DND-41 (cell line): ENCODE measurements at regions not wholly inside any gene's neighbourhood (a gene's known extent, or its start where the extent isn't known, plus 50 kb on each side); places are given as distances from the start of the nearest gene placed in this dataset.

Source experiments
- CTCF ChIP-seq: IDR thresholded peaks from 2 replicates; pipeline ENCODE4 v1.5.1; 2012; ENCODE audit warnings: borderline replicate concordance, low read length, moderate library complexity, mild to moderate bottlenecking; ENCODE audit not compliant: poor library complexity, severe bottlenecking; ENCODE audit errors: extremely low read depth
- EZH2 ChIP-seq: IDR thresholded peaks from 3 replicates; pipeline ENCODE4 v1.6.1; 2012; ENCODE audit warnings: borderline replicate concordance, low read depth, mild to moderate bottlenecking, moderate library complexity, low read length, inconsistent platforms; ENCODE audit not compliant: severe bottlenecking

DNA sequence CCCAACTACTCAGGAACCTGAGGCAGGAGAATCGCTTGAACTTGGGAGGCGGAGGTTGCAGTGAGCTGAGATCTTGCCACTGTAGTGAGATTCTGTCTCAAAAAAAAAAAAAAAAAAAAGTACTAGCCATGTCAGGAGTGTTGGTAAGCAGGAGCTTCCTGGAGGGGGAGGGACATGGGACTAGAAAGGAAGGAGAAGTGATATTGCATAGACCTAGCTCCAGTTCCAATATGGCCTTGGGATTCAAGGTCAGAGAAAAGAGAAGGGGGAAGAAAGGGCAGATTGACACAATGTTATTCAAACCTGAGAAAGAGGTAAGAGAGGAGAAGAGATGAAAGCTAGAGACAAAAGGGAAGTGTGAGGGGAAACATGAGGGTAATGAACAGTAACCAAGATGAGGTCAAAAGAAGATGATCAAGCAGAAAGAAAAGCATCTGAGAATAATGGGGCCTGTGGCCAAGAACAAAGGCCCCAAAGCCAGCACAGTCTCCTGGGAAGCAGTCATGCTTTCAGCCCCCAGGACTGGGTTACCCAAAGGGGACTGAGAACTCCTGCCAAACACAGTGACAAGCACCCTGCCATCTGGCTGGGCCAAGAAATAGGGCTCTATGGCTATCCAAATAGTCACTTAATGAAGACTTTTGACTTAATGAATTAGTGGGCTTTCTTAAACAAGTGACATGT, 51.7 kb upstream of the FTH1 start:
- TF ChIP-seq CTCF (no peak), EZH2 (no peak)
